Lower leg skin (tissue), 4 donors: ENCODE measurements at regions not wholly inside any gene's neighbourhood (a gene's known extent, or its start where the extent isn't known, plus 50 kb on each side); places are given as distances from the start of the nearest gene placed in this dataset.

ENCODE experiments used
- DNase-seq, 2 donors: peaks; one replicate each; pipeline ENCODE4 v3.0.0-alpha.2; 2019; ENCODE audit warnings: low spot score in 2 of 2
- H3K4me3 ChIP-seq: fragments of 200-600 bp; sonication (generic); 2 replicates; pipeline ENCODE4 v1.5.1; 2017; ENCODE audit warnings: mild to moderate bottlenecking, low read depth; ENCODE audit not compliant: poor library complexity, severe bottlenecking
- CTCF ChIP-seq, 3 donors: fragments of 450-650 bp; IDR thresholded peaks; one replicate each; pipeline ENCODE4 v1.5.1; 2016; ENCODE audit warnings: antibody characterized with exemption in 3 of 3, mild to moderate bottlenecking in 3 of 3, moderate library complexity in 2 of 3
- POLR2A ChIP-seq, 2 donors: fragments of 450-650 bp; IDR thresholded peaks; one replicate each; pipeline ENCODE4 v1.6.1; 2016 to 2017; ENCODE audit warnings: antibody characterized with exemption in 2 of 2, mild to moderate bottlenecking in 1 of 2, moderate library complexity in 1 of 2
- WGBS, 2 donors: methylation state at CpG; one replicate each; pipeline ENCODE4 v1.1.5; 2018; 5-methylcytosine and 5-hydroxymethylcytosine counted together
- intact Hi-C: fragments of 100-400 bp; cut with DNase I; formaldehyde crosslinking; loops from one replicate; pipeline ENCODE4 v1.15.0; 2023; ENCODE audit warnings: low total_unique reads

- intact Hi-C loops, result no loop called here
- TF ChIP-seq CTCF (IDR thresholded peaks at IDR 0.05), result no peak
- no peak for TF ChIP-seq POLR2A (IDR thresholded peaks at IDR 0.05)
- no peak overlapping the region for H3K4me3 ChIP-seq
- WGBS, 2 donors, result 37 to 57% methylated on average over 1 of the region's 1 CpG
- DNase-seq, result no peak
Measured at GRCh38 chr13:82036602-82037001, 1695.7 kb upstream of the SPRY2 start.

DNA sequence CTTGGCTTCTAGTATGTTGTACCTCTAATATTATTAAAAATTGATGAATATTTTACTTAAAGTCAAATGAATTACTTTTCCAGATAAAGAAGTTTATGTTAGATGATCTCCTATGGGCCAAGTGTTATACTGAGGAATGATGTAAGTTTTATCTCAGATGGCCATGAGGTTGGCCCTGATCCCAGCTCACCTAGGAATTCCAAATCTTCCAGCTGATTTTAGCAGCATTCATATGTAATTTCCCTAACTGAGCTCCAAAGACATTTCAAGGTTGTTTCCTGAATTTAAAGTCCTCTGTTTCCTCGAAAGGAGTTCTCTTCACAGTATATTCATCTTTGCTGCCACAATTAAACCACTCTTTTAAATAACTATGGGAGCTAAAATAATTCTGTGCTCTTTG is 1670.4 kb upstream of the SPRY2 start:
- 43 to 53% methylated on average over 1 of the region's 1 CpG for whole genome bisulfite sequencing, 2 donors
- DNase-seq, result no peak
- no peak for TF ChIP-seq CTCF (IDR thresholded peaks at IDR 0.05)
- TF ChIP-seq POLR2A (IDR thresholded peaks at IDR 0.05), result no peak
- no peak overlapping the region for H3K4me3 ChIP-seq
- intact Hi-C loops, result no loop called here

- H3K4me3 ChIP-seq, result no peak overlapping the region
- TF ChIP-seq CTCF (IDR thresholded peaks at IDR 0.05) (no peak), POLR2A (IDR thresholded peaks at IDR 0.05) (no peak)
- WGBS, 2 donors, result 74 to 79% methylated on average over 2 of the region's 2 CpGs
- no peak for DNase-seq
- intact Hi-C loops, result no loop called here
Measured at GRCh38 chr13:82010780-82011179, 1669.9 kb upstream of the SPRY2 start.

- H3K4me3 ChIP-seq, result no peak overlapping the region
- TF ChIP-seq POLR2A (IDR thresholded peaks at IDR 0.05), result no peak
- no peak for TF ChIP-seq CTCF (IDR thresholded peaks at IDR 0.05)
- intact Hi-C loops, result no loop called here
- no peak for DNase-seq
- 82 to 94% methylated on average over 3 of the region's 3 CpGs for WGBS, 2 donors
Measured at GRCh38 chr13:82002710-82003109, 1661.8 kb upstream of the SPRY2 start.

GRCh38 chr13:81995316-81995715 is 1654.4 kb upstream of the SPRY2 start:
- DNase-seq, result no peak
- no peak overlapping the region for H3K4me3 ChIP-seq
- WGBS, 2 donors, result 86 to 90% methylated on average over 3 of the region's 3 CpGs
- intact Hi-C loops, result no loop called here
- TF ChIP-seq CTCF (IDR thresholded peaks at IDR 0.05) (no peak), POLR2A (IDR thresholded peaks at IDR 0.05) (no peak)

GRCh38 chr13:81990652-81991051 is 1649.7 kb upstream of the SPRY2 start:
- H3K4me3 ChIP-seq, result no peak overlapping the region
- intact Hi-C loops, result no loop called here

More at GRCh38 chr13:81990652-81991051, 1649.7 kb upstream of the SPRY2 start:
- 89% methylated on average over 6 of the region's 6 CpGs for WGBS, 2 donors
- DNase-seq, result no peak
- TF ChIP-seq CTCF (IDR thresholded peaks at IDR 0.05) (no peak), POLR2A (IDR thresholded peaks at IDR 0.05) (no peak)
